Common myeloid progenitor, CD34-positive (primary cell): ENCODE measurements at regions not wholly inside any gene's neighbourhood (a gene's known extent, or its start where the extent isn't known, plus 50 kb on each side); places are given as distances from the start of the nearest gene placed in this dataset.

ENCODE experiments used
- CTCF ChIA-PET: fragments of 350-600 bp; sonication (Branson Sonifier 250); formaldehyde crosslinking; loops from one replicate; lab custom pipeline; 2021; ENCODE audit warnings: antibody characterized with exemption; lab: Charles Lee
- POLR2A ChIA-PET: fragments of 350-600 bp; sonication (Branson Sonifier 250); formaldehyde crosslinking; loops from one replicate; lab custom pipeline; 2021; ENCODE audit warnings: antibody characterized with exemption; lab: Charles Lee
- DNase-seq, 3 donors: peaks; one replicate each; pipeline versions ENCODE4 v3.0.0 to v3.0.0-alpha.2; 2013
- H3K27ac ChIP-seq, 2 experiments: 1 replicate in 1 of 2; 2 replicates in 1 of 2; pipeline ENCODE4 v1.7.0; 2013; ENCODE audit warnings: inconsistent platforms in 2 of 2, low read length in 2 of 2, mild to moderate bottlenecking in 2 of 2, low read depth in 1 of 2, moderate library complexity in 1 of 2; ENCODE audit not compliant: severe bottlenecking in 2 of 2, insufficient read depth in 1 of 2, poor library complexity in 1 of 2
- H3K27me3 ChIP-seq, 5 experiments: replicated peaks in 2 of 5; 1 replicate in 3 of 5; 2 replicates in 2 of 5; pipeline versions ENCODE4 v1.6.1 to v1.7.0; 2013; ENCODE audit warnings: low read length in 4 of 5, mild to moderate bottlenecking in 2 of 5, moderate library complexity in 2 of 5, inconsistent platforms in 1 of 5; ENCODE audit not compliant: insufficient read depth in 5 of 5, control insufficient read depth in 4 of 5
- H3K36me3 ChIP-seq, 4 experiments: 1 replicate in 2 of 4; 2 replicates in 2 of 4; pipeline versions ENCODE4 v1.6.1 to v1.7.0; 2013; ENCODE audit warnings: low read length in 3 of 4, control low read depth in 1 of 4, mild to moderate bottlenecking in 1 of 4; ENCODE audit not compliant: control insufficient read depth in 4 of 4, insufficient read depth in 4 of 4
- H3K4me1 ChIP-seq, 4 experiments: 1 replicate in 3 of 4; 2 replicates in 1 of 4; pipeline versions ENCODE4 v1.6.1 to v1.7.1; 2013; ENCODE audit warnings: low read length in 3 of 4, mild to moderate bottlenecking in 3 of 4, control low read depth in 1 of 4, inconsistent platforms in 1 of 4, moderate library complexity in 1 of 4; ENCODE audit not compliant: control insufficient read depth in 4 of 4, insufficient read depth in 4 of 4; ENCODE audit errors: control extremely low read depth in 1 of 4
- H3K4me3 ChIP-seq, 7 experiments: 1 replicate in 4 of 7; 2 replicates in 3 of 7; pipeline versions ENCODE4 v1.5.1 to v1.7.0; 2013; ENCODE audit warnings: mild to moderate bottlenecking in 7 of 7, low read length in 6 of 7, moderate library complexity in 6 of 7, inconsistent platforms in 2 of 7, low read depth in 2 of 7, control low read depth in 1 of 7; ENCODE audit not compliant: insufficient read depth in 4 of 7, control insufficient read depth in 1 of 7; ENCODE audit errors: extremely low read depth in 1 of 7
- H3K9me3 ChIP-seq, 5 experiments: 1 replicate in 4 of 5; 2 replicates in 1 of 5; pipeline versions ENCODE4 v1.6.1 to v1.7.1; 2013; ENCODE audit warnings: low read length in 4 of 5, mild to moderate bottlenecking in 2 of 5, inconsistent platforms in 1 of 5, low read depth in 1 of 5, moderate library complexity in 1 of 5; ENCODE audit not compliant: control insufficient read depth in 4 of 5, insufficient read depth in 2 of 5; ENCODE audit errors: control extremely low read depth in 1 of 5
- WGBS: methylation state at CpG from one replicate; pipeline ENCODE4 v1.1.5; 2013; ENCODE audit not compliant: insufficient coverage; 5-methylcytosine and 5-hydroxymethylcytosine counted together

DNA sequence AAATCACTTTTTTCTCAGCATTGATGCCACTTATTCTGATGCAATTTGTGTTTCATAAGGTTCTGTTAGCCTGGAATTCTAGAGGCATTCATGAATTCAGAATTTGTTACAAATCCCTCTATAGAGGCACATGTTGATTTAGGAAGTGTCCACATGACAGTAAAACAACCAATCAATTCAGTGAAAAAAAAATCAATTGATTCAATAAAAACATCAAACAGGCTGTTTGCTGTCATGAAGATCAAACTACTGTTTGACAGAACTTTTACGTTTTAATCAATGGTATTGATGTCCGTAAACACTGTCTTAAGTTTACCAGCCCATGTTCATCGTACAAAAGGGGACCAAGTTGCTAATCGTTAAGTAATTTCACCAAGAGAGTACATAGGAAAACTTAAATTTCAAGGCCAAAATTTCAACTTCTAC lies 261.5 kb downstream of the FIGN start:
- no peaks in the 10 kb centered on the region for H3K27me3 ChIP-seq
- ChIA-PET POLR2A (no interaction called here), CTCF (no interaction called here)
- no peak for DNase-seq
- WGBS: 86% methylated on average over 4 of the region's 4 CpGs
- H3K4me1 ChIP-seq: no peaks in the 10 kb centered on the region
- no peak overlapping the region for H3K27ac ChIP-seq
- H3K4me3 ChIP-seq: no peak overlapping the region
- H3K9me3 ChIP-seq: peaks cover 0 to 1% (median 0%) of the 10 kb centered on the region in 5 experiments
- no peaks in the 10 kb centered on the region for H3K36me3 ChIP-seq

DNA sequence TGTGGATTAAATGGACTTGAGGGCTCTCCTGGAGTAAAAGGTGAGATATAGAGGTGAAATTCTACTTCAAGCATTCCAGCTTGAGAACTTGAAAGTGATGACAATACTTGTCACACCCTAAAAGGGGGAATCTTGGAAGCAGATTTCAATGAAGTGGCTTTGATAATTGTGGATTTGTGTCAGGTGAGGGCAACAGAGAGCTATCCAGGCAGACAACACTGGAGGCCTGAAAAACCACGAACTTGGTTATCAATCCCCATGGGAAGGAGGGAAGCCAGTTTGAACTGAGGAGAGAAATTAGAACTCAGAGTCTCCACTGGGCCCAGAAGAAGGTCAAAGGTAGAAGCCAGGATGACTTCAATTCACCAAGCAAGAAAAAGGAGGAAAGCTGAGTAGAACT lies 263.9 kb downstream of the FIGN start:
- no peaks in the 10 kb centered on the region for H3K9me3 ChIP-seq
- no peaks in the 10 kb centered on the region for H3K27me3 ChIP-seq
- POLR2A ChIA-PET: no interaction called here
- H3K36me3 ChIP-seq: no peaks in the 10 kb centered on the region
- CTCF ChIA-PET: no interaction called here
- no peak for DNase-seq
- H3K4me1 ChIP-seq: no peaks in the 10 kb centered on the region
- H3K27ac ChIP-seq: no peak overlapping the region
- WGBS: 22% methylated on average over 1 of the region's 1 CpG
- H3K4me3 ChIP-seq: no peak overlapping the region

DNA sequence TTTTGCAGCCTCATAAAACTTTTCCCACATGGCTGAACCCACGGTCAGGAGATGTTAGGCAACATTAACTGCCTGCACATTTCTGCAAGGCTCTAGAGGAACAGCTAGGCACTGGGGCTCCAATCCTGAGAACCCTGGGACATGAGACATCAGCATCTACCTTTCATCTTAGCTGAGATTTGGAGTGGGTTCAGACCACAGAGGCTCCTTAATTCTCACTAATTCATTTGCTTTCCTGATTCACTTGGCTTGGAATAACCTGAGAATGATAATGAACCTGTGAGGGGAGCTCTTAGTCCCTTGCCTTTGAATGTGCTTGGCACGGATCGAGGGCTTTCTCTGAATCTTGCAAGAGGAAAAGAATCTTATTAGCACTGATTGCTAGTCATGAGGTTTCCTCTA lies 266.2 kb downstream of the FIGN start:
- DNase-seq: no peak
- Histone ChIP-seq H3K27ac (no peak overlapping the region), H3K4me3 (no peak overlapping the region), H3K9me3 (no peaks in the 10 kb centered on the region), H3K36me3 (no peaks in the 10 kb centered on the region), H3K4me1 (no peaks in the 10 kb centered on the region), H3K27me3 (peaks cover 0 to 1% (median 0%) of the 10 kb centered on the region in 5 experiments)
- WGBS: 47% methylated on average over 2 of the region's 3 CpGs
- CTCF ChIA-PET: interaction anchor here (0.9 to 1.1 kb wide), 2 partner anchors 10 to 841 kb away, joined by 3 read pairs; no protein-coding TSS in a partner anchor
- POLR2A ChIA-PET: no interaction called here

DNA sequence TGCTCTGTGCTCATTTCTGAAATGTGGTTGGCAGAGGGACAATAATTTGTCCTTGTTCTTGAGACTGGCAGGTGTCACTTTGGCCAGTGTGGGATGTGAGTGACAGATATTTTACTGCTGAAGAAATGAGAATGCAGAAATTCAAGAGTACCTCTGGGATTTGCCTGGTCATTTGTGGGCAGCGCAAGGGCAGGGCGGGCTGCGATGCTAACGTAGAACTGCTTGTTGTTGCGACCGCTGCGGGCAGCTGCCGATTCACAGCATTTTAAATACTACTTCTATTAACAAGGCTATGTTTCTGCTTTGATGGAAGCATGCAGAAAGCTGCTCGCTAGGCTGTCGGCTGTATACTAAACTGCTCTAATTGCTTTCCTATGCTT lies 268.6 kb downstream of the FIGN start:
- Histone ChIP-seq H3K27me3 (peaks cover 0 to 1% (median 0%) of the 10 kb centered on the region in 5 experiments), H3K4me1 (no peaks in the 10 kb centered on the region), H3K36me3 (no peaks in the 10 kb centered on the region), H3K9me3 (no peaks in the 10 kb centered on the region), H3K4me3 (no peak overlapping the region), H3K27ac (no peak overlapping the region)
- CTCF ChIA-PET: no interaction called here
- WGBS: 83% methylated on average over 3 of the region's 10 CpGs
- POLR2A ChIA-PET: no interaction called here
- no peak for DNase-seq

DNA sequence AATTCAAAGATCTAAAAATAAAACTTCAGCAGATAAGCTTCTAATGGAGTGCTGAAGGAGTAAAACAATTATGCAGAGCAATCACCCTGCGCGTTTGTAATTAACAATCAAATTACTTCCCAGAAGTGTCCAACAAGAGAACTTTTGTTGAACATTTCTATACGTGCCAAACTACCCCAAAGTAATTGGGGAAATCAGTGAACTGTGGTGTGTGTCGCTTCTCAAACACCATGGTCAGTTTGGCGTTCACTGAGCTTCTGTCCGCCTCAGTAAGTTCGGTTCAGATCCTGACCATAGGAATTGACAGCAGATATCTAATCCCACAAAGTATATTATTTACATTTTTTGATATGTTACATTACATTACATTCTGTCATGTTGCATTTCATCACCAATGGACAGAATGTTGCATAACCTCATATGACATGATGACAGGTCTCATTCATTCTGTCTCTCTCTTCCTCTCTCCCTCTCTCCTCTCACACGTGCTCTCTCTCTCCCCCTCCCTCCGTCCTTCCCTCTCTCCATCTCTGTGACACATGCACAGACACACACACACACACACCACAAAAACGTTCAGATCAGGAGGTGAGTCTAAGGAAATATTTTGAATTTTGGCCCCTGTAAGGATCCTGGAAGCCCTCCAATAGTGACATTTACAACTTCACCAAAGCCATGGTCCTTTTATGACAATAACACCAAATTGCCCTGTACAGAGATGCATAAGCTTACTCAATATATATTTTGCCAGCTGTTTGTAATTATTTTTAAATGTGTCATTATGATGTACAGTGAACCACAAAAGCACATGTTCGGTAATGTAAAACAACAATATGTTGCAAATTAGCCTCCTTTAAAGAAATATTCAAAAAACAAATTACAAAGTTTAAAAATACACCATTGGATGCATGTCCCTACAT lies 269.2 kb downstream of the FIGN start:
- WGBS: 80% methylated on average over 1 of the region's 11 CpGs
- H3K4me3 ChIP-seq: no peak overlapping the region
- peaks cover 0 to 1% (median 0%) of the 10 kb centered on the region in 5 experiments for H3K27me3 ChIP-seq
- H3K36me3 ChIP-seq: no peaks in the 10 kb centered on the region
- H3K27ac ChIP-seq: no peak overlapping the region
- POLR2A ChIA-PET: no interaction called here
- H3K4me1 ChIP-seq: no peaks in the 10 kb centered on the region
- no peak for DNase-seq
- H3K9me3 ChIP-seq: no peaks in the 10 kb centered on the region
- CTCF ChIA-PET: no interaction called here

DNA sequence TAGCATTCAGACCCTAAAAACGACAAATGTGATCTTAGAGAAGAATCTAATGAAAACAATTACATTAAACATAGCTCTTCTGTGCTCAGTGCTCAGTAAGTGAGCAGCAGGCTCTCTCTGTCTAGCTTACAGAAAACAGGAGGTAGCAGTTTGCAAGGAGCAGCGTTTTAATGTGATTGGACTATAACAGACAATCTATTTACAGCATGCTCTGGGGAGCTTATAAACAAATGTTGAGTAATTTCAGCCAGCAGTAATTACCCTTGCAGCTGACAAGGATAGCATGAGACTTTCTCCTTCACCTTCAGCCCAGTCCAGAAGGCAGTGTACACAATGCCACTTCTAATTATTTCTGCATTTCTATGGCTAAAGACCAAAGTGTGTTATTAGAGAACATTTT lies 270.4 kb downstream of the FIGN start:
- CTCF ChIA-PET: no interaction called here

DNA sequence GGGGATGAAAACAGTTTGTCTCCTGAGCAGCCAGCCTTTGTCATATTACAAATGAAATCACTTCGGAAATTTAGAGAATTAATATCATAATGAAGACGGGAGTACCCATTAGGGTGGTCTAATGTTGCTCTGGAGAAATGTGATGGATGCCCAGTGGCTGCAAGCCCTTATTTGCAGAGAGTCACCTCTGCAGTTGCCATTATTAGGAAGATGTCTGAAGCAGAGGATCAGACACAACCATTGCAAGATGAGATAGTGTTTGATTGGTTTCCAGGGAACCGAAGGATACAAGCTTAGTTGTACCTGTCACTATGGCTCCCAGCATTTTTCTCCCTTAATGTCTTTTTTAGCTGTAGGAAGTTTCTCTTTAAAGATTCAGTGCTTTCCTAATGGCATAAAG lies 272.4 kb downstream of the FIGN start:
- Histone ChIP-seq H3K4me3 (no peak overlapping the region), H3K27me3 (peaks cover 0 to 1% (median 0%) of the 10 kb centered on the region in 5 experiments), H3K27ac (no peak overlapping the region), H3K36me3 (no peaks in the 10 kb centered on the region), H3K4me1 (no peaks in the 10 kb centered on the region), H3K9me3 (no peaks in the 10 kb centered on the region)
- CTCF ChIA-PET: no interaction called here
- POLR2A ChIA-PET: no interaction called here
- WGBS: 85% methylated on average over 3 of the region's 3 CpGs
- no peak for DNase-seq

More for the DNA sequence above, 270.4 kb downstream of the FIGN start:
- no peaks in the 10 kb centered on the region for H3K4me1 ChIP-seq
- DNase-seq: no peak
- WGBS: no CpG with 5 or more reads among the region's 2 CpGs
- POLR2A ChIA-PET: no interaction called here
- no peak overlapping the region for H3K27ac ChIP-seq
- no peaks in the 10 kb centered on the region for H3K36me3 ChIP-seq
- H3K4me3 ChIP-seq: no peak overlapping the region
- no peaks in the 10 kb centered on the region for H3K9me3 ChIP-seq
- peaks cover 0 to 1% (median 0%) of the 10 kb centered on the region in 5 experiments for H3K27me3 ChIP-seq
